Epithelial cell of esophagus (primary cell): ENCODE measurements at regions not wholly inside any gene's neighbourhood (a gene's known extent, or its start where the extent isn't known, plus 50 kb on each side); places are given as distances from the start of the nearest gene placed in this dataset.

ENCODE experiments used
- DNase-seq: peaks from one replicate; pipeline ENCODE4 v3.0.0; 2010; ENCODE audit warnings: low read depth
- H3K4me3 ChIP-seq: 2 replicates; pipeline ENCODE4 v1.5.1; 2011; ENCODE audit warnings: mild to moderate bottlenecking, low read length, control low read depth
- TF ChIP-seq, protein P1 (sequence below): IDR thresholded peaks from 2 replicates; pipeline ENCODE4 v1.5.1; 2011; ENCODE audit warnings: low read depth, mild to moderate bottlenecking, low read length, control low read depth, inconsistent platforms; ENCODE audit not compliant: insufficient read depth; ENCODE audit errors: missing control alignments

DNA sequence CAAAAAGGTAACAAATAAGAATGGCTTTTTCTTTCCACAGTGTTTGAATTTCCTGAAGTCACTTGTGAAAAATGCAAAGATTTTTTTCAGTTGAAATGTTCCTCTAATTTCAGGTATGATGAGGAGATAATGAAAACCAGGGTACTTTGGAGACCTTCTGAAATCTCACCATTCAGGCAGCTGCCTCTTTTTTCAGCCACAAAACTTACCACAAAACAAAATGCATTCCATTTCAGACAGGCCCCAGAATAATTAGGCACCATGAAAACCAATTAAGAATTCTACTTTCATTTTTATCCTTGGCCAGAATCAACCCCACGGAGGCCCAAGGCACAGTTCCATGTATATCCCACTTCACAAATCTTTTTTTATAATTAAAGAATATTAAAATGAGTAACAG is 880.3 kb upstream of the ACVR2A start:
- TF ChIP-seq, protein P1, sequence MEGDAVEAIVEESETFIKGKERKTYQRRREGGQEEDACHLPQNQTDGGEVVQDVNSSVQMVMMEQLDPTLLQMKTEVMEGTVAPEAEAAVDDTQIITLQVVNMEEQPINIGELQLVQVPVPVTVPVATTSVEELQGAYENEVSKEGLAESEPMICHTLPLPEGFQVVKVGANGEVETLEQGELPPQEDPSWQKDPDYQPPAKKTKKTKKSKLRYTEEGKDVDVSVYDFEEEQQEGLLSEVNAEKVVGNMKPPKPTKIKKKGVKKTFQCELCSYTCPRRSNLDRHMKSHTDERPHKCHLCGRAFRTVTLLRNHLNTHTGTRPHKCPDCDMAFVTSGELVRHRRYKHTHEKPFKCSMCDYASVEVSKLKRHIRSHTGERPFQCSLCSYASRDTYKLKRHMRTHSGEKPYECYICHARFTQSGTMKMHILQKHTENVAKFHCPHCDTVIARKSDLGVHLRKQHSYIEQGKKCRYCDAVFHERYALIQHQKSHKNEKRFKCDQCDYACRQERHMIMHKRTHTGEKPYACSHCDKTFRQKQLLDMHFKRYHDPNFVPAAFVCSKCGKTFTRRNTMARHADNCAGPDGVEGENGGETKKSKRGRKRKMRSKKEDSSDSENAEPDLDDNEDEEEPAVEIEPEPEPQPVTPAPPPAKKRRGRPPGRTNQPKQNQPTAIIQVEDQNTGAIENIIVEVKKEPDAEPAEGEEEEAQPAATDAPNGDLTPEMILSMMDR = no peak
- no peak overlapping the region for H3K4me3 ChIP-seq
- no peak for DNase-seq

DNA sequence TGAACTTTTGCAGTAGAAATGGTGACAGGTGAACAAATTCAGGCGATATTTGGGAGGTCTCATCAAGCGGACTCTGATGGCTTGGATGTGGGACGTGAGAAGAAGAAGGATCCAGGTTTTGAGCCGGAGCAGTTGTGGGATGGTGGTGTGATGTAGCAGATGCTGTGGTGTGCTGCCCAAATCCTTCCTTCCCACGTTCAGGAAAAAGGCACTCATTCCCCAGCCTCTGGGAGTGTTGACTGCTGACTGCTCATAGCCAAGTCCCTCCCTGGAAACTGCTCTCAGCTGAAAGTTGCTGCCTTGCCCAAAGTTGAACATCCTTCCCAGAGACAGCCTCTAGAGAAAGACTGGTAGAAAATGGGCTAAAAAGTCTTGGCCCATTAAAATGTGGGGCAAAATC is 890.3 kb upstream of the ACVR2A start:
- no peak overlapping the region for H3K4me3 ChIP-seq
- TF ChIP-seq, protein P1 = no peak
- no peak for DNase-seq

DNA sequence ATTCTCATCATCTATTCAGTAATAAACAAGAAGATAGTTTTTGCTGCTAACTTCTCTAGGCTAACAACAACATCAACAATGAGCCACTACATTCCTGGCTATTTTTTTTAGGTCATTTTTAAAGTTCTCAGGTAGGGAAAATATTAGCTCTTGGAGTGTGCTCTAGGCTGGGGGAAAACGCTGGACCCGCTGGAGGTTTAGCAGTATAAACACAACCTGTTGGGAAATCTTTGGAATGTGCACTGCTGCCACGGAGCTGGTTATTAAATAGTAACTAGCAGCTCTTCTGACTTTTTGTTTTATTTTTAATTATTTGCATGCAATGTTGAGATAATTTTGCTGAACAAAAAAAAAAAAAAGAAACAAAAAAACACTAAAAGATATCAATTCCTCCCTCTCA is 892.1 kb upstream of the ACVR2A start:
- TF ChIP-seq, protein P1 = no peak
- DNase-seq = no peak
- H3K4me3 ChIP-seq = no peak overlapping the region

DNA sequence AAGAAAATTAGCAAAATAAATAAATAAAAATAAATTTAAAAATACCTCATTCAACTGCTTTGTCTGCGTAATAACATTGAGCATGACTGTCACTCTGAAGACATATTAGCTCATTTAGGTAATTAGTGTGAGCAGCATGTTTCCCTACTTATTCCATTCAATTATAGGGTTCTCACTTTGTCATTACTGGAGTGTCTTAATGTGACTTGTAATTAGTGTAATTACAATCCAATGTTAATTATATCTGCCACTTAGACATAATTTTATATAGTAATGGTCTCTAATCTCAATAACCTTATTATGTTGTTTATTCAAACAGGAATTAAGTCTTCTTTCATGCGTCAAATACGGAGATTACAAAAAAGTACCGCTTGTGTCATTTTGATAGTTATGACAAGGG is 893.9 kb upstream of the ACVR2A start:
- TF ChIP-seq, protein P1 = no peak
- H3K4me3 ChIP-seq = no peak overlapping the region
- DNase-seq = no peak

DNA sequence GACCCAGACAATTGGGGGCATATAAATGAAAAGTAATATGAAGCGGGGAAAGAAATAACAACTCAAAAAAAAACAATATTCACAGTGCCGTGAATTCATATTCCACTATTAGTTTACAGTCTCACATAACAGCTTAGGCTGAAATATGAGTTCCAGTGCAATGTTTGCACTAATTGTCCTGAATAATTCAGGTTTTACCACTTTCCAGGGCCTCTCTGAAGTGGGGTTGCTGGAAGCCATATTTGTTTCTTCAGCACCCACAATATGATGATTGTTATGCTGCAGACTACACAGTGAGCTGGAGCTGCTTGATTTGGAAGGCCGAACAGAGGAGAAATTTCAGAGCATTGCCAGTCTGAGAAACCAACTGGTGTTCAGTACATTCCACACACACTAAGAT is 894.5 kb upstream of the ACVR2A start:
- TF ChIP-seq, protein P1 = no peak
- DNase-seq = no peak
- no peak overlapping the region for H3K4me3 ChIP-seq

DNA sequence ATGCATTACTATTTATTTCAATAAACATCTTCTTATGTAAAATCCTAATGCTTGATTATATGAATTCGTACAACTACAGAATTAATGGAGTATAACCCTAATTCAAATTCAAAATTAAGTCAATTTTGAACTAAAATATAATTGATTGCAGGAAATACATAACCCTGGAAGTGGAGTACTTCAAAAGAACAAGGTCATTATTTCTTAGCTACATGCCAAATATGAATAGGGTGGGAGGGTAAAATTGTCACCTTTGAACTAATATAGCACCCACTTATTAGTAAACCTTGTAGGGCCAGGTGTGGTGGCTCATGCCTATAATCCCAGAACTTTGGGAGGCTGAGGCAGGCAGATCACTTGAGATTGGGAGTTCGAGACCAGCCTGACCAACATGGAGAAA is 895.4 kb upstream of the ACVR2A start:
- no peak for DNase-seq
- TF ChIP-seq, protein P1 = no peak
- no peak overlapping the region for H3K4me3 ChIP-seq

DNA sequence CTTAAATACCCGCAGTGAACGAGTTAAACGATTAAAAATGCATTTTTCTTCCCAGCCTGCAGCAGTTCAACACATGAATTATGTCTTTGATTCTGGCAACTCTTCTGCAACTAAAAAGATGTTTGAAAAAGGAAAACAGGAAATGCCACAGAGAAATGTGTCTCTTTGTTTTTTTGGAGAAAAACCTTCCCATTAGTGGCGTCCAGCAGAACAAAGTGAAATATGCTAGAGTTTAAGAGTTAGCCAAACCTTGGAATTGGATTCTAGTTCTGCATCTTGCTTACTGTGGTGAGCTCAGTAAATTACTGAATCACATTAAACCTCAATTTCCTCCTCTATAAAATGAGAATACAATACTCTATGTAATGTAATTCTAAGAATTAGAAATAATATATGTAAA is 900.2 kb upstream of the ACVR2A start:
- H3K4me3 ChIP-seq = no peak overlapping the region
- no peak for DNase-seq
- TF ChIP-seq, protein P1 = no peak
